ENCODE measurements at regions not wholly inside any gene's neighbourhood (a gene's known extent, or its start where the extent isn't known, plus 50 kb on each side); places are given as distances from the start of the nearest gene placed in this dataset.
A peak's percentile ranks its signal among the peaks of the same experiment; 100 is the strongest.

DNA sequence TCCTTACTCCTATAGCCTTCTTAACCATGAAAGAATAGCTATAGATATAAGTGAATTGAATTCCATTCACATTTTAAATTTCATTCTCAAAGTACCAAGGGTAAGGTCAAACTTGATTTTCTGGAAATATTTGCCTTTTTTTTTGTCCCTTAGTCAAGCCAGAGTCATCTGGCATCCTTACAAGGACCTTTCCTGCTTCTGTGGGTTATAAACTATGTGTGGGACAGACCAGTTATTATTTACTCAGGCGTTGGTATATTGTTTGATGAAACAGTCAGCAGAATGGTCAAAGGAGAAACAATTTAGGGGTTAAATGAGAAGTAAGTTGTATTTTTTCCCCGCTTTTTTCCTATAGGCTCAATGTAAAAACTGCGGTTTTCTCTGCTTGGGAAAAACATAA, 1103.2 kb upstream of the ZEB2 start:
- DNase-seq (ENCODE audit: low spot score) = no peak

DNA sequence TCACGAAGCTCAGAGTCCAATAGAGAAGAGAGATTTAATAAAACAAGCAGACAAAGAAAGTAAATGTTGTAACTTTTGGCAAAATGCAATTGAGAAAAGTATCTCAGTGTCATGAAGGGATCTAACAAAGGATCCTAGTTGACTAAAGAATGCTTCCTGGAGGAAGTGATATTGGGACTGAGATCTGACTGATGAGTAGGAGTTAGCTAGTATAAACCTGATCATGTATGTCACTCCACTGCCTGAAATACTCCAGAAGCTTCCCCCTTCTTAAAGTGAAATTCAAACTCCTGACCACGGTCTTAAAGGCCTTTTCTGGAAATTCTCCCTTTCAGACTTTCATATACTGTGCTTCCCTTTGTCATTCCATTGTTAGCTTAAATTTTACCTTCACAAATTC, 1102.4 kb upstream of the ZEB2 start:
- H3K27ac ChIP-seq = no peak overlapping the region
- POLR2A ChIA-PET (ENCODE audit: low non-redundant PET) = no interaction called here
- TF ChIP-seq, protein P1, sequence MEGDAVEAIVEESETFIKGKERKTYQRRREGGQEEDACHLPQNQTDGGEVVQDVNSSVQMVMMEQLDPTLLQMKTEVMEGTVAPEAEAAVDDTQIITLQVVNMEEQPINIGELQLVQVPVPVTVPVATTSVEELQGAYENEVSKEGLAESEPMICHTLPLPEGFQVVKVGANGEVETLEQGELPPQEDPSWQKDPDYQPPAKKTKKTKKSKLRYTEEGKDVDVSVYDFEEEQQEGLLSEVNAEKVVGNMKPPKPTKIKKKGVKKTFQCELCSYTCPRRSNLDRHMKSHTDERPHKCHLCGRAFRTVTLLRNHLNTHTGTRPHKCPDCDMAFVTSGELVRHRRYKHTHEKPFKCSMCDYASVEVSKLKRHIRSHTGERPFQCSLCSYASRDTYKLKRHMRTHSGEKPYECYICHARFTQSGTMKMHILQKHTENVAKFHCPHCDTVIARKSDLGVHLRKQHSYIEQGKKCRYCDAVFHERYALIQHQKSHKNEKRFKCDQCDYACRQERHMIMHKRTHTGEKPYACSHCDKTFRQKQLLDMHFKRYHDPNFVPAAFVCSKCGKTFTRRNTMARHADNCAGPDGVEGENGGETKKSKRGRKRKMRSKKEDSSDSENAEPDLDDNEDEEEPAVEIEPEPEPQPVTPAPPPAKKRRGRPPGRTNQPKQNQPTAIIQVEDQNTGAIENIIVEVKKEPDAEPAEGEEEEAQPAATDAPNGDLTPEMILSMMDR (conservative IDR thresholded peaks at IDR 0.05; ENCODE audit: low read depth) = no peak
- no peak for DNase-seq (ENCODE audit: low spot score)
- CTCF ChIA-PET = no interaction called here

More for the DNA sequence above, 1103.2 kb upstream of the ZEB2 start:
- H3K27ac ChIP-seq = no peak overlapping the region
- ChIA-PET CTCF (interaction anchor here (0.7 kb wide), 1 partner anchor 748 kb away, joined by 5 read pairs; no protein-coding TSS in a partner anchor), POLR2A (ENCODE audit: low non-redundant PET) (no interaction called here)
- TF ChIP-seq, protein P1 (conservative IDR thresholded peaks at IDR 0.05; ENCODE audit: low read depth) = no peak

DNA sequence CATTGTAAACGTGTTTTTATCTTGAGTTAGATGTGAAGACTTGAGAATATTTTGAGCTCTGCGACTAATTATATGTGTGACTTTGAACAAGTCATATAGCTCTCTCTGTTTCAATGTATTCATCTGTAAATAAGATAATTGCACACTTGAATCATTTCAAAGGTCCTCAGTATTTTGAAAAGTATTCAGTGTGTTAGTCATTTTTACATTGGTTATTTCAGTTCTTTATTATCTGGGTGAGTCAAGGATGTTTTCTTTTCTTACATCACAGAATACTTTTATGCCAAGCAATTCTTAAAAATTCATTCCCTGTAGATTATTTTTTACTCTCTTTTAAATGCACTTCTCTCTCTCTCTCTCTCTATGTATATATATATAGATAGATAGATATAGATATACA, 1098.0 kb upstream of the ZEB2 start:
- DNase-seq (ENCODE audit: low spot score) = peak; percentile 2
- ChIA-PET POLR2A (ENCODE audit: low non-redundant PET) (no interaction called here), CTCF (no interaction called here)
- TF ChIP-seq, protein P1 (conservative IDR thresholded peaks at IDR 0.05; ENCODE audit: low read depth) = no peak
- no peak overlapping the region for H3K27ac ChIP-seq

DNA sequence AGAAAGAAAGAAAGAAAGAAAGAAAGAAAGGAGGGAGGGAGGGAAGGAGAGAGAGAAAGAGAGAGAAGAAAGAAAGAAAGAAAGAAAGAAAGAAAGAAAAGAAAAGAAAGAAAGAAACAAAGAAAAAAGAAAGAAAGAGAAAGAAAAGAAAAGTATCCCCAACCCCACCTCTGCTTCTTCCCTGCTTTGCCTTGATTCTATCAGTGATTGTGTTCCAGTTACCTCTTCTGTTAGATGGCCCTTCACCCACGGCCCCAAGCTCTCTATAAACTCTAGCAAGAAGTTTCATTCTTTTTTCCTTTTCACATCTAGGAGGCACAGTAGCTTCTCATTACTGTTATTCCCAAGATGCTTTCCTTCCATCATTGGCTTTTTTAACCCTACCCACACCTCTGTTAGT, 1097.5 kb upstream of the ZEB2 start:
- no peak overlapping the region for H3K27ac ChIP-seq
- TF ChIP-seq, protein P1 (conservative IDR thresholded peaks at IDR 0.05; ENCODE audit: low read depth) = no peak
- ChIA-PET POLR2A (ENCODE audit: low non-redundant PET) (no interaction called here), CTCF (no interaction called here)
- DNase-seq (ENCODE audit: low spot score) = no peak

DNA sequence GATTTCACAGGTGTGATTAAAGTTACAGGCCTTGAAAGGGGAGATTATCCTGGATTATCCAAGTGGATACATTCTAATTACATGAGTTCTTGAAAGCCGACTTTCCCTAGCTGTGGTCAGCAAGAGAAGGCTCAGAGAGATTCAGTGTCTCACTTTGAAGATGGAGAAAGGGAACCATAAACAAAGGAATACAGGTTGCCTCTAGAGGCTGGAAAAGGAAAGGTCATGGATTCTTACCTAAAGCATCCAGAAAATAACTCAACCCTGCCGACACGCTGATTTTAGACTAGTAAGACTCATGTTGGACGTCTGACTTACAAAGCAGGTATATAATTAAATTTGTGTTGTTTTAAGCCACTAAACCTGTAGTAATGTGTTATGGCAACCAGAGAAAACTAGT, 1095.7 kb upstream of the ZEB2 start:
- ChIA-PET CTCF (no interaction called here), POLR2A (ENCODE audit: low non-redundant PET) (no interaction called here)
- TF ChIP-seq, protein P1 (conservative IDR thresholded peaks at IDR 0.05; ENCODE audit: low read depth) = no peak
- DNase-seq (ENCODE audit: low spot score) = no peak
- no peak overlapping the region for H3K27ac ChIP-seq

DNA sequence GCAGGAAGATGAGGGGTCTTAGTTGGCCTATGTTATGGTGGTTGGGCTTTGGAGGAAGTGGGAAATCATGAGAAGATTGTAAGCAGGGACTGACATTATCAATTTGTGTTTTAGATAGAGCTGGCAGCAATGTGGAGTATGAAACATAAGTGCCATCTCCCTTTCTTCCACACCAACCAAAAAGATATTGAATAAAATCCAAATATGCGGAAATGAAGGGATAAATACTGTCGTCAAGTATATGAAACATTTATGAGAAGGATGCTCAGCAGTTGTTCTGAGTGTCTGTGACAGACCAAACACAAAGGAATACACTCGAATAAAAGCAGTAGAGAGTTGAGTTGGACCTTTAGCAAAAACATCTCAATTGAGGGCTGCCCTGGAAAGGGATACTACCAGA, 1090.0 kb upstream of the ZEB2 start:
- H3K27ac ChIP-seq = no peak overlapping the region
- DNase-seq (ENCODE audit: low spot score) = no peak
- CTCF ChIA-PET = interaction anchor here (1.1 kb wide), 1 partner anchor 17 kb away, joined by 3 read pairs; no protein-coding TSS in a partner anchor
- POLR2A ChIA-PET (ENCODE audit: low non-redundant PET) = no interaction called here
- TF ChIP-seq, protein P1 (conservative IDR thresholded peaks at IDR 0.05; ENCODE audit: low read depth) = no peak
